Stimulated activated naive CD4-positive, alpha-beta T cell treated with Interleukin-2 at 50 U/mL for 16 hours (primary cell): ENCODE measurements at regions not wholly inside any gene's neighbourhood (a gene's known extent, or its start where the extent isn't known, plus 50 kb on each side); places are given as distances from the start of the nearest gene placed in this dataset.
"Not testable (repeated sequence)": the region's sequence is repeated elsewhere in the genome, so short reads cannot be mapped to it uniquely, and the experiment has no call there.

Experiments used
- DNase-seq: peaks from one replicate; lab custom pipeline; 2025; lab: John Stamatoyannopoulos, UW

GRCh38 chr15:88965097-88965496, 51.9 kb upstream of the MFGE8 start:
- DNase-seq = not testable (repeated sequence)

- DNase-seq = no peak
These were observed 57.1 kb upstream of the MFGE8 start for GRCh38 chr15:88970232-88970631.

- no peak for DNase-seq
These were observed 61.2 kb upstream of the MFGE8 start for GRCh38 chr15:88974392-88974791.

- DNase-seq = no peak
These were observed 62.7 kb upstream of the MFGE8 start for GRCh38 chr15:88975891-88976290.

GRCh38 chr15:88976656-88977055, 63.5 kb upstream of the MFGE8 start:
- no peak for DNase-seq

- no peak for DNase-seq
These were observed 66.5 kb upstream of the MFGE8 start for GRCh38 chr15:88979674-88980073.

- DNase-seq = no peak
These were observed 67.3 kb upstream of the MFGE8 start for GRCh38 chr15:88980498-88980897.

- no peak for DNase-seq
These were observed 68.4 kb upstream of the MFGE8 start for GRCh38 chr15:88981244-88982215.

GRCh38 chr15:88982304-88982945, 69.2 kb upstream of the MFGE8 start:
- no peak for DNase-seq

- DNase-seq = no peak
These were observed 69.8 kb upstream of the MFGE8 start for GRCh38 chr15:88982946-88983342.

GRCh38 chr15:88983861-88984429, 70.8 kb upstream of the MFGE8 start:
- DNase-seq = no peak

- DNase-seq = no peak
These were observed 72.6 kb upstream of the MFGE8 start for GRCh38 chr15:88985547-88986393.

- no peak for DNase-seq
These were observed 73.9 kb upstream of the MFGE8 start for GRCh38 chr15:88986949-88987590.

GRCh38 chr15:88987591-88987933, 74.4 kb upstream of the MFGE8 start:
- DNase-seq = no peak

- no peak for DNase-seq
These were observed 74.9 kb upstream of the MFGE8 start for GRCh38 chr15:88987934-88988671.

- no peak for DNase-seq
These were observed 76.4 kb upstream of the MFGE8 start for GRCh38 chr15:88989578-88989977.

- DNase-seq = no peak
These were observed 77.1 kb upstream of the MFGE8 start for GRCh38 chr15:88990185-88990679.

- DNase-seq = no peak
These were observed 79.0 kb upstream of the MFGE8 start for GRCh38 chr15:88992216-88992615.

- DNase-seq = no peak
These were observed 79.8 kb upstream of the MFGE8 start for GRCh38 chr15:88992912-88993376.

GRCh38 chr15:88993662-88994061, 80.5 kb upstream of the MFGE8 start:
- no peak for DNase-seq

GRCh38 chr15:88994286-88994685, 81.1 kb upstream of the MFGE8 start:
- no peak for DNase-seq
